PFSK-1 (cell line): ENCODE measurements at regions not wholly inside any gene's neighbourhood (a gene's known extent, or its start where the extent isn't known, plus 50 kb on each side); places are given as distances from the start of the nearest gene placed in this dataset.

ENCODE experiments used
- POLR2AphosphoS5 ChIP-seq: IDR thresholded peaks from 2 replicates; pipeline ENCODE4 v1.6.1; 2012; ENCODE audit warnings: low read depth, mild to moderate bottlenecking, control low read depth, low read length, moderate library complexity
- TAF1 ChIP-seq: IDR thresholded peaks from 2 replicates; pipeline ENCODE4 v1.6.1; 2012; ENCODE audit warnings: low read length, control low read depth, borderline replicate concordance; ENCODE audit not compliant: insufficient read depth
- TF ChIP-seq, protein P1 (sequence below), 2 experiments: IDR thresholded peaks; 2 replicates each; pipeline versions ENCODE4 v1.6.1 to v1.8.0; 2011 to 2012; ENCODE audit warnings: low read depth in 2 of 2, low read length in 2 of 2, control low read depth in 1 of 2, inconsistent platforms in 1 of 2, mild to moderate bottlenecking in 1 of 2, moderate library complexity in 1 of 2; ENCODE audit not compliant: insufficient read depth in 1 of 2

DNA sequence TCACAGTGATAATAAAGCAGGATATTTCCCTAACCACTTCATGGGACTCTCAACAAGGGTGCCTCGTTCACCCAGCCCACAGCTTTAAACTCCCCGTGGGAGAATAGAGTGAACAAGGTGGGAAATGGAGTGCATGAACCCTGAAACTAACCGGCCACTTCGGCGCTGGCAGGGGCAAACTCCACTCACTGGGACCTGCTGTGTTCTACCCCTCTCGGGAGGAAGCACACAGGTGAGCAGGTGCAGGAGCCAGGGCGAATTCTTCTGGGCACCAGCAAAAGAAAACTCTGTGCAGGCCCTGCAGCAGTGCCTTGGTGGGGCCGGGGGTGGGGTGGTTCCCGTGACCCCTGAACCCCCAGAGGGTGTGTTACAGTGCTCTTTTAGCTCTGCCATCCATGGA is 2029.1 kb upstream of the LRRTM1 start:
- TF ChIP-seq, protein P1, sequence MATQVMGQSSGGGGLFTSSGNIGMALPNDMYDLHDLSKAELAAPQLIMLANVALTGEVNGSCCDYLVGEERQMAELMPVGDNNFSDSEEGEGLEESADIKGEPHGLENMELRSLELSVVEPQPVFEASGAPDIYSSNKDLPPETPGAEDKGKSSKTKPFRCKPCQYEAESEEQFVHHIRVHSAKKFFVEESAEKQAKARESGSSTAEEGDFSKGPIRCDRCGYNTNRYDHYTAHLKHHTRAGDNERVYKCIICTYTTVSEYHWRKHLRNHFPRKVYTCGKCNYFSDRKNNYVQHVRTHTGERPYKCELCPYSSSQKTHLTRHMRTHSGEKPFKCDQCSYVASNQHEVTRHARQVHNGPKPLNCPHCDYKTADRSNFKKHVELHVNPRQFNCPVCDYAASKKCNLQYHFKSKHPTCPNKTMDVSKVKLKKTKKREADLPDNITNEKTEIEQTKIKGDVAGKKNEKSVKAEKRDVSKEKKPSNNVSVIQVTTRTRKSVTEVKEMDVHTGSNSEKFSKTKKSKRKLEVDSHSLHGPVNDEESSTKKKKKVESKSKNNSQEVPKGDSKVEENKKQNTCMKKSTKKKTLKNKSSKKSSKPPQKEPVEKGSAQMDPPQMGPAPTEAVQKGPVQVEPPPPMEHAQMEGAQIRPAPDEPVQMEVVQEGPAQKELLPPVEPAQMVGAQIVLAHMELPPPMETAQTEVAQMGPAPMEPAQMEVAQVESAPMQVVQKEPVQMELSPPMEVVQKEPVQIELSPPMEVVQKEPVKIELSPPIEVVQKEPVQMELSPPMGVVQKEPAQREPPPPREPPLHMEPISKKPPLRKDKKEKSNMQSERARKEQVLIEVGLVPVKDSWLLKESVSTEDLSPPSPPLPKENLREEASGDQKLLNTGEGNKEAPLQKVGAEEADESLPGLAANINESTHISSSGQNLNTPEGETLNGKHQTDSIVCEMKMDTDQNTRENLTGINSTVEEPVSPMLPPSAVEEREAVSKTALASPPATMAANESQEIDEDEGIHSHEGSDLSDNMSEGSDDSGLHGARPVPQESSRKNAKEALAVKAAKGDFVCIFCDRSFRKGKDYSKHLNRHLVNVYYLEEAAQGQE (IDR thresholded peaks at IDR 0.05; ENCODE audit: insufficient read depth in 1 of 2, low read depth in 2 of 2, low read length in 2 of 2): no peak
- TF ChIP-seq POLR2AphosphoS5 (no peak), TAF1 (no peak)
